HG03175 (cell line): ENCODE measurements at regions not wholly inside any gene's neighbourhood (a gene's known extent, or its start where the extent isn't known, plus 50 kb on each side); places are given as distances from the start of the nearest gene placed in this dataset.
"Not testable (repeated sequence)": the region's sequence is repeated elsewhere in the genome, so short reads cannot be mapped to it uniquely, and the experiment has no call there.

Source experiments
- ATAC-seq: cut with Tn5 transposase; IDR thresholded peaks from one replicate; pipeline ENCODE4 v1.9.1; 2021; ENCODE audit warnings: mild to moderate bottlenecking, moderate library complexity; ENCODE audit not compliant: unreplicated experiment

GRCh38 chr21:27391990-27392389 is 425.1 kb upstream of the ADAMTS5 start:
- no peak for ATAC-seq

- ATAC-seq: no peak
Observed at GRCh38 chr21:27390384-27390783, 423.5 kb upstream of the ADAMTS5 start.

DNA sequence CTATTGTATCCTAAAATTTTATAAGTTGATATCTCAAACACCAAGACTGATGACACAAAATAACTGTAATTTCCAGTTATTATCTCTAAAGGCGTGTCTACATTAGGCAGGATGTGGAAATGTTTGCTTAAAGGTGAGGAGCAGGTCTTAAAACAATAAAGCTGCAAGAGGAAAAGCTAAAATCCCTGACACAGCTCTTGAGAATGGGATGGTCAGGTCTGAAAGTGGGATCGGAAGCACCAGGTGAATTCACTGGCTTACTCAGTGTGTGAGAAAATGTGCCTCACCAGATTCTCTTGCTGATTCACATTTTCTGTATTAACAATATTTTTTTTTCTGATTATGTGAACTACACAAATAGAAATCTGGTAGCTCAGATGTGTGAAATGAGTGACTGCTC is 421.9 kb upstream of the ADAMTS5 start:
- no peak for ATAC-seq

DNA sequence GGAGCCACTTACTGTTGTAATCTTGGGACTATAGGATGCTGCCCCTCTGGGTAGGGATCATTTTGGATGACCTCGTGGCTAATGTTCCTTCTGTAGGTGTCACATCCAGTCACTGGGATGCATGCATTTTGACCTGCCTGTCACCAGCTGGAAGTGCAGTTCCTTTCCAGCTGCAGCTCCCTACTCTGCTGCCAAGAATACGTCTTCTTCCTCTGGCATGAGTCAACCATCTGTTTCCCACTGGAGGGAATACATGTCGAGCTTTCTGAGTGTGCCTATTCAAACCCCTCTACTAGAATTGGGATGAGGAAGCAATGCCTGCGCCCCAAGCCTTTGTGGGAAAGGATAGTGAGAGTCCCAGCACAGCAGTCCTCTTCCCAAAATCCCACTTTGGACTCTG is 415.5 kb upstream of the ADAMTS5 start:
- ATAC-seq: no peak

DNA sequence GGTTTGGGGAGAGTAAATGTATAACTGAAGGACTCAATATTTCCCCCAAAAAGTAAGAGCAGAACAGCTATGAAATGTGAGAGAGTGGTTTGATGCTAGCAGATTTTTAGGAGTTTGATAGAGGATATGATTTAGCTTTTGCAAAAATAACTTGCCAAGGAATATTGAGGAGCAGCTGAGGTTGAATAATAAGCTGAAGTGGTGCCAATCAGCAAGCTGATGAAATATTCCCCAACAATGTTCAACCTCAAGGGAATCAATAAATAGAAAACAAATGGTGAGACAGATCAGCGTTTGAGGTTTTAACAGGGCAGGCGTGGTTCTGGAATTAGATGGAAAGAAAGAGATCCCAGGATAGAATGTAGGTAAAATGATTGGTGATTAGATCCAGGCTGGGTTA is 413.4 kb upstream of the ADAMTS5 start:
- ATAC-seq: no peak

GRCh38 chr21:27379354-27379753 is 412.5 kb upstream of the ADAMTS5 start:
- ATAC-seq: no peak

DNA sequence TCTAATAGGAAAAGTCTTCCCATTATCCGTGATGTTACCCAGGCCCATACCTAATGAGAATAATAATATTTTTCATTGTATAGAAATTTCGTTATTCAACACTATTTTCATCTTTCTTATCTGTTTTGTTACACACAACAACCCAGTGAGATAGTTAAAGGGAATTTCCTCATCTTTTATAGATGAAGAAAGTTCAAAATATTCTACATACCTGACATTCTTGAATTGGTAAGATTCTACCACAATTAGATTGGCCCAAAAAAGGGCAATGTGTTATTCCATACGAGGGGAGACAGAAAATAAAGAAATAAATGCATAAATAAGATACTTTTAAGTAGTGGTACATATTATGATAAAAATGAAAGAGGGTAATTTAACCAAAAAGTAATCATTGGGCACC is 405.5 kb upstream of the ADAMTS5 start:
- ATAC-seq: no peak

GRCh38 chr21:27371975-27372331 is 405.1 kb upstream of the ADAMTS5 start:
- ATAC-seq: no peak

DNA sequence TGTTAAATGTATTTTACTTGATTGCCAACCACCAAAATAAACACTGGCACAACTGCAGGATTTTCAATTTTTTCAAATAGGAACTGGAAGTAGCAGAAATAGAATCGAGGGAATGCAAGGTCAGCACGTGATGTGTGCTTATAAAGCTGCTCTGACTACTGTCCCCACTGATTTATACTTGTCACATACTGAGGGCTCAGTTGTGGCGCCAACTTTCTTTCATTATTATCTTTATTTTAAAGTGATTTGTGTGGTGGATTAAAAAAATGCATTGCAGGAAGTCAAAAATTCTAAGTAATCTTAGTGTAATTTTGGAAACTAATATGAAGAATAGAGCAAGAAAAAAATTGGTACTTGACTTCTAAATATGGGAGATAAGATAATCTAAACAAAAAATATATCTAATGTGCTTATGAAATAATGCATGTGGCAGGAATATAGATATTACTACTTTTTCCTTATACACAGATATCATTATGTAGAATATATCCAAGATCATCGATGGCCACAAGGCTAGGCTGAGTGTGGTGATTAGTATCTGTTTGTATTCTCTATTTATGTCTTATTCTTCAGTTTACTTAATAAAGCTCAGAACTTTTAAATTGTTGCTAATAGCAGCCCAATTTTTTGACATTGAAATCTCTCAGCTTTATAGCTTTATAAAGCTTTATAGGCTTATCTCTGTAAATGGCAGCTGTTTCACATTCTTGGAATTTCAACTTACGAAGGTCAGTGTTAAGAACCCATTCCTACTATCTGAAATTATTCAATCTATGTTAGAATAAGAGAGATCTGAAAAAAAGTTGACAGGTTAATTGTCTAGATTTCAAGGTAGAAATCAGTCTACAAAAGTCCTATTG is 404.5 kb upstream of the ADAMTS5 start:
- ATAC-seq: no peak

DNA sequence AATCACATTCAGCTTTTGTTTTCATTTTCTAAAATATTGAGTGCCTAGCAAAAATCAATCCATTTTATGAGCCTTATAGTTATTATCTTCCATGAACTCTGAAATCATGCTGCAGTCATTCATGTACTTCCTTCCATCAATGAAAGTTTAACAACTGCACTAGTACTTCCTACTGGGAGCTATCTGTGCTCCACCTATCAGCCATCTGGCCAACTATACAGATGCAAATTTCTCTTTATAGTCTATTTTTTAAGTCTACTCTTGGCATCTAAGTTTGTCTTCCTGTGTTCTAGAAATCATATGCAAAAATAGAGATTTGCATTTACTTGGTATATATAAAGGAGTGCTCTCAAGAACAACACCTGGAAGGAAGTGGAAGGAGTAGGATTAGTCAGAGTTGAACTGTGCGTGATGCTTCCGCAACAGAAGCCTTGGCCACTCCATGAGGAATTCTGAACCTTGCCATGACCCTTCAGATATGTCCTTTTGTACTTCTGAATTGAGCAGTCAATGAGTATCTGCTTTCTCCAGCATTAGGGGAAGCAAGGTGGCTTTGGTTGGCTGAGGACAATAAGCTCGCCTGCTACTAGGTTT is 403.2 kb upstream of the ADAMTS5 start:
- ATAC-seq: no peak

DNA sequence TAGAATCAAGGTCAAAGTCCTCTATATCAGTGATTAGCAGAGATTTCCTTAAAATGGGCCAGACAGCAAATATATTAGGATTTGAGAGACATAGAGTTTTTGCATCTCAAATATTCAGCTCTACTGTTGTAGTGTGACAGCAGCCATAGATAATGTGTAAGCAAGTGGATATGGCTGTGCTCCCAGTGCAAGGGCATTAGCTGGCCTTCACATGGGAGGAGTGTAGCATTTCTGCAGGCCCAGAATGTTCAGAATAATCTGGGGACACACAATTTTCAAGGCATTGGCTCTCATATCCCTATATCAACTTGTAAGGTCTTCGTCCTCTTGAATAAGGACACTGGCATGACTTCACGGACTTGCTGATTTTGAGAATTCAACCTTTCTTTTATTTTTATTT is 402.3 kb upstream of the ADAMTS5 start:
- no peak for ATAC-seq

GRCh38 chr21:27366646-27367235 is 399.9 kb upstream of the ADAMTS5 start:
- no peak for ATAC-seq

GRCh38 chr21:27366036-27366435 is 399.1 kb upstream of the ADAMTS5 start:
- no peak for ATAC-seq

GRCh38 chr21:27365394-27365793 is 398.5 kb upstream of the ADAMTS5 start:
- ATAC-seq: no peak

- no peak for ATAC-seq
Observed at GRCh38 chr21:27363719-27364477, 397.0 kb upstream of the ADAMTS5 start.

GRCh38 chr21:27362249-27362648 is 395.4 kb upstream of the ADAMTS5 start:
- no peak for ATAC-seq

- no peak for ATAC-seq
Observed at GRCh38 chr21:27359141-27359540, 392.3 kb upstream of the ADAMTS5 start.

DNA sequence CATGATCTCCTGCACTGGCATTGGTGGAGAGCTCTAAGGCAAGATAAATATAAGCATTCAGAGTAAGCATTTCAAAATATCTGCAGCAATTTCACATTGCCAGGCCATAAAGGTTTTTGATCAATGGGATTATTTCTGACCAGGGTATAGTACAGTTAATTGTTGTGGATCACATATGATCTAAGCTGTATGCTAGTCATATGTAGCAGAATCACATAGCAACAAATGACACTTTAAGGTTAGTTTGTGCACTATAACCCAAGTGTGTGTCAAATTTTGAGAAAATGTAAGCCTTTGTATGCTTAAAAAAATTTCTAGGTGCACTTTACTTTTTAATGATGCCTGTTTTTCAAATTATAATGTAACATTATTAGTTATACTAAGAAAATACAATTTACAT is 386.0 kb upstream of the ADAMTS5 start:
- ATAC-seq: no peak

- ATAC-seq: no peak
Observed at GRCh38 chr21:27346041-27346448, 379.2 kb upstream of the ADAMTS5 start.

DNA sequence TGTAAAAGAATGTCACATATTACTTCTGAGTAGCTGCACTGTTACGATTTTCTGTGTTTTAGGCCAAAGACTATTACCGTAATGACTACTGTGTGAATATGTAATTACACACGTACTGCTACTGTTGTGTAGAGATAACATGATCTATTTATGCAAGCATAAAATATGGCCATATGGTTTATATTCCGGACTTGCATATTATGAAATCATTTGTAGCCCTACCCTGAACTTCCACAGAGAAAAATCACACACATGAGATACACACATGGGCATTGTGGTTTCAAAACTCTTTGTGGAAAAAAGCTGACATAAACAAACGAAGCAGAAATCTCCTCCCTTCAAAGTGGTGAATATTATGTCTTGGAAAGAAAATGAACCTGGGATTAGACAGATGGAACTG is 373.0 kb upstream of the ADAMTS5 start:
- no peak for ATAC-seq

DNA sequence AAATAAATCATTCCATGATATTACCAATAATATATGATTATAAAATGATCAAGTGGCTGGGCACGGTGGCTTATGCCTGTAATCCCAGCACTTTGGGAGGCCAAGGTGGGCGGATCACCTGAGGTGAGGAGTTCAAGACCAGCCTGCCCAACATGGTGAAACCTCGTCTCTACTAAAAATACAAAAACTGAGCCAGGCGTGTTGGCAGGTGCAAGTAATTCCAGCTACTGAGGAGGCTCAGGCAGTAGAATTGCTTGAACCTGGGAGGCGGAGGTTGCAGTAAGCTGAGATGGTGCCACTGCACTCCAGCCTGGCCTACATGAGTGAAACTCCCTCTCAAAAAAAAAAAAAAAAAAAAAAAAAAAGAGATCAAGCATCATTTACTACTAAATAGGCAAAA is 371.1 kb upstream of the ADAMTS5 start:
- ATAC-seq: not testable (repeated sequence)

DNA sequence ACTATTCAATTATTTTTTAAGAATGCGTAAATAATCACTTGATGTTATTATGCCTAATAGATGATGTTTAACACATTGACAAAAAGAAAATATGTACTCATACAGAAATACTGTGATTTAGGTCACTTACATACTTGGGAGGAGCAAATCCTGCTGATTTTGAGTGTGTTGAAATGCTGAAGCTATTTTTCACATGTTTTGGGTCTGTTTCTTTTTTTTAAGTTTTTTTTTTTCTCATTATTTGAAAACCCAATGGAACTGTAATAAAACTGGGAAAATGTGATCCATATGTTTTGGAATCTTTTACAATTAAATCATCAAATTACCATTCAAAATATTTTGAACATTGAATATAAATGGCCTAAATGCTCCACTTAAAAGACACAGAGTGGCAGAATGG is 366.2 kb upstream of the ADAMTS5 start:
- ATAC-seq: no peak
